KMS-11 (cell line): ENCODE measurements at regions not wholly inside any gene's neighbourhood (a gene's known extent, or its start where the extent isn't known, plus 50 kb on each side); places are given as distances from the start of the nearest gene placed in this dataset.

Experiments used
- H2AFZ ChIP-seq: fragments of 200-600 bp; sonication (generic); 2 replicates; pipeline ENCODE4 v1.6.1; 2016; ENCODE audit warnings: antibody characterized with exemption, mixed run types, low read depth
- H3K27ac ChIP-seq: fragments of 200-600 bp; sonication (generic); 2 replicates; pipeline ENCODE4 v1.6.1; 2016; ENCODE audit warnings: mild to moderate bottlenecking, mixed run types
- H3K27me3 ChIP-seq: fragments of 200-600 bp; sonication (generic); 2 replicates; pipeline ENCODE4 v1.6.1; 2017; ENCODE audit warnings: mild to moderate bottlenecking, low read depth, mixed run types, moderate library complexity; ENCODE audit not compliant: insufficient read depth
- H3K36me3 ChIP-seq: fragments of 200-600 bp; sonication (generic); 2 replicates; pipeline ENCODE4 v1.6.1; 2017; ENCODE audit warnings: mild to moderate bottlenecking, mixed run types; ENCODE audit not compliant: insufficient read depth
- H3K4me1 ChIP-seq: fragments of 200-600 bp; sonication (generic); 2 replicates; pipeline ENCODE4 v1.6.1; 2016; ENCODE audit warnings: mild to moderate bottlenecking, low read depth, mixed run types; ENCODE audit not compliant: poor library complexity, severe bottlenecking
- H3K4me2 ChIP-seq: fragments of 200-600 bp; sonication (generic); 2 replicates; pipeline ENCODE4 v1.7.0; 2016; ENCODE audit warnings: mild to moderate bottlenecking, mixed run types
- H3K4me3 ChIP-seq: fragments of 200-600 bp; sonication (generic); IDR thresholded peaks from 2 replicates; pipeline ENCODE4 v1.6.1; 2017; ENCODE audit warnings: low read depth, low read length, mixed read lengths; ENCODE audit not compliant: insufficient read depth
- H3K79me2 ChIP-seq: fragments of 200-600 bp; sonication (generic); 2 replicates; pipeline ENCODE4 v1.6.1; 2016; ENCODE audit warnings: low read depth, mixed run types; ENCODE audit not compliant: insufficient read depth
- H3K9ac ChIP-seq: fragments of 200-600 bp; sonication (generic); 2 replicates; pipeline ENCODE4 v1.6.1; 2016; ENCODE audit warnings: mild to moderate bottlenecking, mixed run types
- H4K20me1 ChIP-seq: fragments of 200-600 bp; sonication (generic); 2 replicates; pipeline ENCODE4 v1.6.1; 2016; ENCODE audit warnings: mild to moderate bottlenecking, mixed run types; ENCODE audit not compliant: insufficient read depth
- TF ChIP-seq, protein P1 (sequence below): fragments of 200-600 bp; sonication (generic); conservative IDR thresholded peaks from 2 replicates; pipeline ENCODE4 v1.6.1; 2017; ENCODE audit warnings: low read depth, mild to moderate bottlenecking, antibody characterized with exemption, low read length, moderate library complexity, mixed read lengths

DNA sequence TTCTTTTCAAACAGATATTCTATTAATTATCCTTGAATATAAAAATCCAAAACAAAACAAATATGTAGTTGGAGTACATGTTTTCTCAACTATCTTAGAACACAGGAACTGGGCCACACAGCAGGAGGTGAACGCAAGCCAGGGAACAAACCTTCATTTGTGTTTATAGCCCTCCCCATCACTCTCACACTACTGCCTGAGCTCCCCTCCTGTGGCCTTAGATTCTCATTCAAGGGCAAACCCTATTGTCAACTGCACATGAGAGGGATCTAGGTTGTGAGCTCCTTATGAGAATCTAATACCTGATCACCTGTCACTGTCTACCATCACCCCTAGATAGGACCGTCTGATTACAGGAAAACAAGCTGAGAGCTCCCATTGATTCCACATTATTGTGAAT lies 427.1 kb upstream of the PRR20A start:
- no peak overlapping the region for H3K27ac ChIP-seq
- H4K20me1 ChIP-seq, result no peaks in the 10 kb centered on the region
- no peaks in the 10 kb centered on the region for H3K4me1 ChIP-seq
- TF ChIP-seq, protein P1, sequence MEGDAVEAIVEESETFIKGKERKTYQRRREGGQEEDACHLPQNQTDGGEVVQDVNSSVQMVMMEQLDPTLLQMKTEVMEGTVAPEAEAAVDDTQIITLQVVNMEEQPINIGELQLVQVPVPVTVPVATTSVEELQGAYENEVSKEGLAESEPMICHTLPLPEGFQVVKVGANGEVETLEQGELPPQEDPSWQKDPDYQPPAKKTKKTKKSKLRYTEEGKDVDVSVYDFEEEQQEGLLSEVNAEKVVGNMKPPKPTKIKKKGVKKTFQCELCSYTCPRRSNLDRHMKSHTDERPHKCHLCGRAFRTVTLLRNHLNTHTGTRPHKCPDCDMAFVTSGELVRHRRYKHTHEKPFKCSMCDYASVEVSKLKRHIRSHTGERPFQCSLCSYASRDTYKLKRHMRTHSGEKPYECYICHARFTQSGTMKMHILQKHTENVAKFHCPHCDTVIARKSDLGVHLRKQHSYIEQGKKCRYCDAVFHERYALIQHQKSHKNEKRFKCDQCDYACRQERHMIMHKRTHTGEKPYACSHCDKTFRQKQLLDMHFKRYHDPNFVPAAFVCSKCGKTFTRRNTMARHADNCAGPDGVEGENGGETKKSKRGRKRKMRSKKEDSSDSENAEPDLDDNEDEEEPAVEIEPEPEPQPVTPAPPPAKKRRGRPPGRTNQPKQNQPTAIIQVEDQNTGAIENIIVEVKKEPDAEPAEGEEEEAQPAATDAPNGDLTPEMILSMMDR, result no peak
- H2AFZ ChIP-seq, result no peak overlapping the region
- H3K4me2 ChIP-seq, result no peak overlapping the region
- no peak overlapping the region for H3K4me3 ChIP-seq
- H3K9ac ChIP-seq, result no peak overlapping the region
- H3K79me2 ChIP-seq, result no peaks in the 10 kb centered on the region
- no peaks in the 10 kb centered on the region for H3K36me3 ChIP-seq
- H3K27me3 ChIP-seq, result no peaks in the 10 kb centered on the region

DNA sequence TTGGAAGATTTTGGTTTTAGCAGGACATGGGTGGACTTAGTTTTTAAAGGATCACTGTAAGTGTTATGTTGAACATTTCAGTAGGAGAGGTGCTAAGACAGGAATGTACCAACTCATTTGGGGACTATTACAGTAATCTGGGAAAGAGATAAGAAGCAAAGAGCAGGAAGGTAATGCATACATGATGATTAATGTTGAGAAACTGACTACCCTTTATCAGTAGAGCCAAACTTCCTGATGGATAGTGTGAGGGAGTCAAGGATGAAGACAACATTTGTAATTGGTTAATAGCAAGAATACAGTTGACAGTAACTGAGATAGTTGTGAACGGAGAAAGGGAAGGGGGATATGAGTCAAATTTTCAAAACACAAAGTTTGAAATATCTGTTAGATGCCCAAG lies 421.9 kb upstream of the PRR20A start:
- H3K9ac ChIP-seq, result no peak overlapping the region
- no peak overlapping the region for H2AFZ ChIP-seq
- H3K4me2 ChIP-seq, result no peak overlapping the region
- H3K27me3 ChIP-seq, result no peaks in the 10 kb centered on the region
- H3K36me3 ChIP-seq, result no peaks in the 10 kb centered on the region
- no peak overlapping the region for H3K4me3 ChIP-seq
- TF ChIP-seq, protein P1, result no peak
- H3K27ac ChIP-seq, result no peak overlapping the region
- H3K4me1 ChIP-seq, result no peaks in the 10 kb centered on the region
- H4K20me1 ChIP-seq, result no peaks in the 10 kb centered on the region
- no peaks in the 10 kb centered on the region for H3K79me2 ChIP-seq

DNA sequence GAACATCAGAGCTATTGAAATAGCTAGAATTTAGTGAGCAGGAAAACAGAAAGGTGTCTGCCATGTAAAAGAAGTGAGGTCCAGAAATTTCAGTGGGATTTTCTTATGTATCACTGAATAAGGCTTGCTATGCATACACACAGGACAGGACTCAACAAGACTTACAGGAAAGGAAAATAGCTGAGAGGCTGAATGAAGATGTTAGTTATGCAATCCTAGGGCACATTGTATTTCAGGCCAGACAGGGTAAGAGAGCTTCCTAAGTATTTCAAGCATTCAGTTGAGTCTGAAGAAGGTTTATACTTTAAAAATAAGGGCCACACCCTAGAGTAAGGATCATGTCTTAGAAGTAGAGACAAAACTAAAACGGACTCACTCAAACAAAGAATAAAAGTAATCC lies 419.9 kb upstream of the PRR20A start:
- no peak overlapping the region for H3K4me3 ChIP-seq
- H3K4me2 ChIP-seq, result no peak overlapping the region
- H3K4me1 ChIP-seq, result no peaks in the 10 kb centered on the region
- no peaks in the 10 kb centered on the region for H3K79me2 ChIP-seq
- no peak overlapping the region for H3K9ac ChIP-seq
- no peak overlapping the region for H2AFZ ChIP-seq
- no peaks in the 10 kb centered on the region for H4K20me1 ChIP-seq
- no peak overlapping the region for H3K27ac ChIP-seq
- no peaks in the 10 kb centered on the region for H3K36me3 ChIP-seq
- TF ChIP-seq, protein P1, result no peak
- H3K27me3 ChIP-seq, result no peaks in the 10 kb centered on the region

DNA sequence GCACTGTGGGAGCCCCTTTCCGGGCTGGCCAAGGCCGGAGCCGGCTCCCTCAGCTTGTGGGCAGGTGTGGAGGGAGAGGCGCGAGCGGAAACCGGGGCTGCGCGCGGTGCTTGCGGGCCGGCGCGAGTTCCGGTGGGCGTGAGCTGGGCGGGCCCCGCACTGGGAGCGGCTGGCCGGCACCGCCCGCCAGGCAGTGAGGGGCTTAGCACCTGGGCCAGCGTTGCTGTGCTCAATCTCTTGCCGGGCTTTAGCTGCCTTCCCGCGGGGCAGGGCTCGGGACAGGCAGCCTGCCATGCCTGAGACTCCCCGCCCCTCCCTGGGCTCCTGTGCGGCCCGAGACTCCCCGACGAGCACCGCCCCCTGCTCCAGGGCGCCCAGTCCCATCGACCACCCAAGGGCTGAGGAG lies 405.2 kb upstream of the PRR20A start:
- H3K4me1 ChIP-seq, result no peaks in the 10 kb centered on the region

More for the DNA sequence above, 405.2 kb upstream of the PRR20A start:
- Histone ChIP-seq H4K20me1 (no peaks in the 10 kb centered on the region), H3K27me3 (no peaks in the 10 kb centered on the region), H3K4me3 (no peak overlapping the region), H3K4me2 (no peak overlapping the region), H3K36me3 (no peaks in the 10 kb centered on the region), H3K9ac (no peak overlapping the region), H2AFZ (no peak overlapping the region), H3K79me2 (no peaks in the 10 kb centered on the region), H3K27ac (no peak overlapping the region)
- TF ChIP-seq, protein P1, result no peak
